ENCODE measurements at regions not wholly inside any gene's neighbourhood (a gene's known extent, or its start where the extent isn't known, plus 50 kb on each side); places are given as distances from the start of the nearest gene placed in this dataset.

DNA sequence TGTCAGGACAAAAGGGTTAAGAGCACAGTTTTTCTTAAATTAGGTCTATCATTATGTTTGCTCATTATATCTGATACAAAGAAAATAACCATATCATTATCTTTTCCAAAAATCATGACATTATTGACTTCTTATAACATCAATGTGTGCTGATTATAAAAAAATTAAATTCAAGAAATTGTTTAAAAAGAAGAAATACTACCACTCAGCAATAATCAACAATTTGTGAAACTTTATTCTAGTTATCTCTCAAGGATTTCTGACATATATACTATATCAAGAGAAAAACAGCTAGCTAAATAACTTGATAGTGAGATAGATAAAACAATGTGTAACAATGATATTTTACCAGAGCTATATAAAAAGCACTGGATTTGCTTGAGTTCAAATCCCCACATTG, 360.7 kb upstream of the PHF14 start:
- TF ChIP-seq EZH2 (IDR thresholded peaks at IDR 0.05; ENCODE audit: low read depth): no peak
- TF ChIP-seq, protein P1, sequence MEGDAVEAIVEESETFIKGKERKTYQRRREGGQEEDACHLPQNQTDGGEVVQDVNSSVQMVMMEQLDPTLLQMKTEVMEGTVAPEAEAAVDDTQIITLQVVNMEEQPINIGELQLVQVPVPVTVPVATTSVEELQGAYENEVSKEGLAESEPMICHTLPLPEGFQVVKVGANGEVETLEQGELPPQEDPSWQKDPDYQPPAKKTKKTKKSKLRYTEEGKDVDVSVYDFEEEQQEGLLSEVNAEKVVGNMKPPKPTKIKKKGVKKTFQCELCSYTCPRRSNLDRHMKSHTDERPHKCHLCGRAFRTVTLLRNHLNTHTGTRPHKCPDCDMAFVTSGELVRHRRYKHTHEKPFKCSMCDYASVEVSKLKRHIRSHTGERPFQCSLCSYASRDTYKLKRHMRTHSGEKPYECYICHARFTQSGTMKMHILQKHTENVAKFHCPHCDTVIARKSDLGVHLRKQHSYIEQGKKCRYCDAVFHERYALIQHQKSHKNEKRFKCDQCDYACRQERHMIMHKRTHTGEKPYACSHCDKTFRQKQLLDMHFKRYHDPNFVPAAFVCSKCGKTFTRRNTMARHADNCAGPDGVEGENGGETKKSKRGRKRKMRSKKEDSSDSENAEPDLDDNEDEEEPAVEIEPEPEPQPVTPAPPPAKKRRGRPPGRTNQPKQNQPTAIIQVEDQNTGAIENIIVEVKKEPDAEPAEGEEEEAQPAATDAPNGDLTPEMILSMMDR (conservative IDR thresholded peaks at IDR 0.05): no peak
